Spleen (tissue), 7 donors: ENCODE measurements at regions not wholly inside any gene's neighbourhood (a gene's known extent, or its start where the extent isn't known, plus 50 kb on each side); places are given as distances from the start of the nearest gene placed in this dataset.

Experiments
- POLR2A ChIP-seq, 3 donors: fragments of 450-650 bp; IDR thresholded peaks; one replicate each; pipeline ENCODE4 v1.5.1; 2017; ENCODE audit warnings: antibody characterized with exemption in 3 of 3, mild to moderate bottlenecking in 1 of 3
- POLR2AphosphoS5 ChIP-seq, 3 donors: sonication (generic); formaldehyde crosslinking; IDR thresholded peaks; one replicate each; pipeline ENCODE4 v1.5.1; 2017; ENCODE audit warnings: antibody characterized with exemption in 3 of 3
- TF ChIP-seq, protein P1 (sequence below), 11 experiments: fragments of 200-600 bp in 7 of 11; fragments of 450-650 bp in 4 of 11; sonication (generic) in 4 of 11; IDR thresholded peaks in 8 of 11; conservative IDR thresholded peaks in 3 of 11; 1 replicate in 7 of 11; 2 replicates in 4 of 11; pipeline versions ENCODE4 v1.4.0 to v1.8.0; 2016 to 2021; ENCODE audit warnings: antibody characterized with exemption in 11 of 11, inconsistent platforms in 4 of 11, mild to moderate bottlenecking in 1 of 11
- donor health status: DM: no; HTN: no; CAD: no; lungs with moderate emphysema.
- donor health status: DM: no; HTN: no; CAD: no.
- donor health status: DM: no; HTN: no; CAD: no.

DNA sequence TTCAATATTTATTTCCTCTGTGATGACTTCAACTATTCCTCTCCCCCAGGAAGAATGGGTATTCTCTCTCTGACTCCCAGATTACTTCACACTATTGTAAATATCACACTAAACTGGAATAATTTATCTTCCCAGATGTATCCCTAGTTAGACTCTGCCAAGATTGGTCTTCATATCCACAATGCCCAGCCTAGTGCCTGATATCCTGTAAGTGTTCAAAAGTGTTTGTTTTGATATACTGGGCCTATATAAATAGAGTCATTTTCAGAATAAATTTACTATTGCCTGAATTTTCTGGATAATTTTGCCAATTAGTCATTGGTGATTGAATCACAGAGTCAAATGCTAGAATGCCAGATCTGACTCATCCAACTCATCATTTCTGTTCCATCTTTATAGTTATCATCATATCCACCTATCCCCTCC is 143.7 kb upstream of the TNC start:
- TF ChIP-seq, protein P1, sequence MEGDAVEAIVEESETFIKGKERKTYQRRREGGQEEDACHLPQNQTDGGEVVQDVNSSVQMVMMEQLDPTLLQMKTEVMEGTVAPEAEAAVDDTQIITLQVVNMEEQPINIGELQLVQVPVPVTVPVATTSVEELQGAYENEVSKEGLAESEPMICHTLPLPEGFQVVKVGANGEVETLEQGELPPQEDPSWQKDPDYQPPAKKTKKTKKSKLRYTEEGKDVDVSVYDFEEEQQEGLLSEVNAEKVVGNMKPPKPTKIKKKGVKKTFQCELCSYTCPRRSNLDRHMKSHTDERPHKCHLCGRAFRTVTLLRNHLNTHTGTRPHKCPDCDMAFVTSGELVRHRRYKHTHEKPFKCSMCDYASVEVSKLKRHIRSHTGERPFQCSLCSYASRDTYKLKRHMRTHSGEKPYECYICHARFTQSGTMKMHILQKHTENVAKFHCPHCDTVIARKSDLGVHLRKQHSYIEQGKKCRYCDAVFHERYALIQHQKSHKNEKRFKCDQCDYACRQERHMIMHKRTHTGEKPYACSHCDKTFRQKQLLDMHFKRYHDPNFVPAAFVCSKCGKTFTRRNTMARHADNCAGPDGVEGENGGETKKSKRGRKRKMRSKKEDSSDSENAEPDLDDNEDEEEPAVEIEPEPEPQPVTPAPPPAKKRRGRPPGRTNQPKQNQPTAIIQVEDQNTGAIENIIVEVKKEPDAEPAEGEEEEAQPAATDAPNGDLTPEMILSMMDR (IDR thresholded peaks at IDR 0.05 in 8 of 11, conservative IDR thresholded peaks at IDR 0.05 in 3 of 11): no peak
- TF ChIP-seq POLR2A (IDR thresholded peaks at IDR 0.05) (no peak), POLR2AphosphoS5 (IDR thresholded peaks at IDR 0.05) (no peak)
